CD4-positive, alpha-beta T cell treated with Interleukin-1 beta for 1 hour (primary cell): ENCODE measurements at regions not wholly inside any gene's neighbourhood (a gene's known extent, or its start where the extent isn't known, plus 50 kb on each side); places are given as distances from the start of the nearest gene placed in this dataset.

Source experiments
- DNase-seq, 2 donors: peaks; one replicate each; pipeline ENCODE4 v3.0.0-alpha.2; 2020 to 2022

DNA sequence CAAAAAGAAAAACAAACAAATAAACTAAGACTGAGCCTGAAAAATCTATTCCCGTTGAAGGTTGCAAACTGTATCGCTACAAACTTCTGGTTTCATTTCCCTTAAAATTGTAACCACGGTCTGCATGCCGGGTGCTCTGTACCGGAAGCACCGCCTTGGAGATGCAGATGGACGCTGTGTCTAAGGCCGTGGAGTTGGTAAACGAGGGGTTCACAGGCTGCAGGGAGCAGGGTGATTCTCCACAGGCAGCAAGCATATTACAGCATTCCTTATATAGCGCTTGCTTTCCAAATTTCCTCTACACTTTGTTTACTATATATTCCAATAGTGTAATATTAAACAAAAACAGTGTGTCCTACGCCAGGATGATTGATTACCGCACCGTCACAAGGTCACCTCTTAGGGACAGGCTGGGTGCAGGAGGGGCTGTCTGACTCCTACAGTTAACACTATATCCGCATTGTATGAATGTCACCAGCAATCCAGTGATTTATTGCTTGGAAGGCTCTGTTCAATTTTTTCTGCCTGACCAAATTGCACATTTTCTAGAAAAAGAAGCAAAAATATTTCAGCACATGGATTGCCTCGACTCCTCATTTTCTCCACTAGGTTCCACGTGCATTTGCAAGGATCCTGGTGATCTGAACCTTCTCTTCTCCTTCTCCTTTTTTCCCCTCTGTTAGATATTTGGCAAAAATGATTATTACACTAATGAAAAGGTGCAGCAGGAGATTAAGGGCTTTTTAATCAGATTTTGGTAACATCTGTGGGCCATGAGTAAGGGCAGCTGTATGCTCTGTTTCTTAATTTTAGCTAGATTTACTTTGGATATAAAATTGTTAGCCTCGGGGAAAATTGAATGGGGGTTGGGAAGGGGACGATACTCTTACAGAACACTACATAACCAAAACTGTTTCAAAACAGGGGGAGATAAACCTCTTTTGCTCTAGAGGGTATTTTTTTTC lies 325.8 kb upstream of the MGMT start:
- DNase-seq: no peak

DNA sequence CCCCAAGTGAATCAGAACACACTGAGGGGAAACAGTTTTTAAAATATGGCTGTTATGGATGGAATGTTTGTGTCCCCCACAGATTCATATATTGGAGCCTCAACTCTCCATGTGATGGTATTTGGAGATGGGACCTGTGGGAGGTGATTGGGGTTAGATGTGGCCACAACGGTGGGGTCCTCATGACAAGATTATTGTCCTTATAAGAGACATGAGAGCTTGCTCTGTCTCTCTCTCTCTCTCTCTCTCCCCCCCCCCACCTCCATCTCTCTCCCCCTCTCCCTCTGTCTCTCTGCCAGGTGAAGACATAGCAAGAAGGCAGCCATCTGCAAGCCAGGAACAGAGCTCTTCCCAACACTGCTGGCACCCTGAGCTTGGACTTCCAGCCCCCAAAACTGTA lies 315.8 kb upstream of the MGMT start:
- no peak for DNase-seq

DNA sequence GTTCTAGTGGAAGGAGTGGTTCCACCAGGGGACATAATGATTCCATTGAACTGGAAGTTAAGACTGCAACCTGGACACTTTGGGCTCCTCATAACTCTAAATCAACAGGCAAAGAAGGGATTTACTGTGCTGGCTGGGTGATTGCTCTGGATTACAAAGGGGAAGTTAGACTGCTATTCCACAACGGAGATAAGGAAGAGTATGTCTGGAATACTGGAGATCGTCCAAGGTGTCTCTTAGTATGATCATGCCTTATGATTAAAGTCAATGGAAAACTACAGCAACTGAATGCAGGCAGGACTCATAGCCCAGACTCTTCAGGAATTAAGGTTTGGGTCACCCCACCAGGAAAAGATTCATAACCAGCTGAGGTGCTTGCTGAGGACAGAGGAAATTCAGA lies 310.6 kb upstream of the MGMT start:
- DNase-seq: no peak

DNA sequence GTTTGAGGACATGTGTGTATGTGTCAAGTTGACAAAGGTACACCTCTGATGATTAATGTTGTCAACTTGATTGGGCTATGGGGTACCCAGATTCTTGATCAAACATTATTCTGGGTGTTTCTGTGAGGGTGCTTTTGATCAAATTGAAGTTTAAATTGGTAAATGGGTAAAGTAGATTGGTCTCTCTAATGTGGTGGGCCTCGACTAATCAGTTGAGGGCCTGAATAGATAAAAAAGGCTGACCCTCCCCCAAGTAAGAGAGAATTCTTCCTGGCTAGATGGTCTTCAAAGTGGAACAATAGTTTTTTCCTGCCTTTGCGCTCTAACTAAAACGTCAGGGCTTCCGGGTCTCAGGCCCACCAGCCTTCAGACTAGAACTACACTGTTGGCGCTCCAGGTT lies 309.9 kb upstream of the MGMT start:
- no peak for DNase-seq

DNA sequence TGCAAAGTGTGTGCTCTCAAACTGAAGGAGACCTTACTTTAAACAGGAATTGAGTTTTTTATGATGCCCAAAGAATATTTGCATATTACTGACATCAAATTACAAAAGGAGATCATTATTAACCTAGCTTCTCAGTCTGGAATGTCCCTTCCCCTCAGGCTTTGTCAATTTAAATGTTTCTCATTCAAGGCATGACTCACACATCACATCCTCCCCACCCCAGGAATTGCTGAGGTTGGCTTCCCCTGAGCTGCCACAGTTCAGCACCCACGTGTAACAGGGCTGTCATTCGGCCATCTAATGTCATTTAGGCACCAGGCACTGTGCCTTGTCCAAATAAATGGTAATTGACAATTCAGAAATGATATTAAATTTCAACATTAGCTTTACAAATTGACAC lies 305.9 kb upstream of the MGMT start:
- no peak for DNase-seq

DNA sequence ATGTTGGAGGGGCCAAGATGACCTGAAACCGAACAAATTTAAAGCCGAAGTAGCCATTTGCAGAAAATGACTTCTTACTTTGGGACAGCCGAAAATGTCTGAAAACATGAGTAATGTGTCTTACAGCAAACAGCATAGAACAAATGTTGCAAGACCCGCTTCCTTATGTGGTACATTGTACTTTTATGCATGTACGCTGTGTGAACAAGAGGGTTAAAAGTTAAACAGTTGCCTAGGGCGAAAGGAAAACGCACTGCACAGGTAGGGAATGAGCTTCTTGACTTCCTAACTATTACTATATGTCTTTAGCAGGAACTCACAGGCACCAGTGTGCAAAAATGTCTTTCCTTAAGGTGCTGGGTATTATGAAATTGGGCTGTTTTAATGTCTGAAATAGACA lies 303.5 kb upstream of the MGMT start:
- DNase-seq: no peak

DNA sequence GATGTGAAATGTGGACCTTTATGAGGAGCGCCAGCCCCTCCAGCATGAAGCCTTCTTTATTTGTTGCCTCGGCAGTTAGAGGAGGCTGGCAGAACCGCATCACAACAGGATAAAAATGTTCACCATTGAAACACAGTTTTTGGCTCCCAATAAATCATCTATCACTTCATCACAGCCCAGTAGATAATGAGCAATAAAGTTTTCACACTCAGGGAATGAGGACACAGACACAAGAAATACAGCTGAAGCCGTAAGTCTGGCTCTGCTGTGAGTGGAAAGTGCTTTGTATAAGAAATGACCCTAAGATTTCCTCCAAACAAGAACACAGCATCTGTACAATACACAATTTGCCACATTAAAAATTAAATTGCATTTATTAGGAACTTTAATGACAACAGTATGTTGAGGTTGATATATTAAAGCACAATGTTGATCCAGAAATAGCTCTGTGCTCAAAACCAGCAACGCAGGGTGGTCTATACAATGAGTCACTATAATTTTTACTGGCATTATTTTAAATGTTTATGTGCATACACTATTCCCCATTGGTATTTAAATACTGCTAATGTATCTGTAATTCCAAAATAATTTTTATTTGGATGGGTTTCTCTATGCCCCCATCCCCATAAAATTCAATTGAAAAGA lies 301.8 kb upstream of the MGMT start:
- DNase-seq: no peak

DNA sequence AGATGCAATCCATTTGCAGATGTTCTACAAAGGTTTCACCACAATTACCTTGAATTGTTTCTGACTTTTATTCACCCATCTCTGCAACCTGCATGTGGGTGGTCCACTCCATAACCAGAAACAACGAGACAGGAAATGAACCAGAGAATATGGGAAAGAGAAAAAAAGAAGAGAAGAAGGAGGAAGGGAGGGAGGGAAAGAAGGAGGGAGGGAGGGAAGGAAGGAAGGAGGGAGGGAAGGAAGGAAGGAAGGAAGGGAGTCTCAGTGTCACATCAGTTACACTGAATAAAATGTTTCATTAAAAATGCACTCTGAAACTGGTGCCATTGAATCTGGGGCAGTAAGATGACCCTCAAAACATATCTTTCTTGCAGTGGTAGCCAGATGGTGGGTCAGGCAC lies 301.3 kb upstream of the MGMT start:
- DNase-seq: no peak

DNA sequence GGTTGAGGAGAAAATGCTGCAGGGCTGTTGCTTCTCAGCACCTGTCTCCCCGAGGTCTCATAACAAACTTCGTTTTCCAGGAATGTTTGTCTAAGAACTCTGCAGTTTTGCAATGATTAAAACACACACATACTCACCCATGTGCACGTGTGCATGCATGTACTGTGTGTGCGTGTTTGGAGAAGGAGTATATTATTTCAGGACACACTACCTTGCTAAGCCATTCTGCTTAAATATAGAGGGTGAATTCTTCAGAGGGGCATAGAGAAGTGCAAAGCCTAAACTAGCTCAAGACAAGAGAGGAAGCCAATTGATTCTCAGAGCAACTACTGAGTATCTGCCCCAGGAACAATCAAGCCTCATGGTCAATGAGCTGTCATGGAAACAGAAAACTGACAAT lies 298.4 kb upstream of the MGMT start:
- DNase-seq: no peak

DNA sequence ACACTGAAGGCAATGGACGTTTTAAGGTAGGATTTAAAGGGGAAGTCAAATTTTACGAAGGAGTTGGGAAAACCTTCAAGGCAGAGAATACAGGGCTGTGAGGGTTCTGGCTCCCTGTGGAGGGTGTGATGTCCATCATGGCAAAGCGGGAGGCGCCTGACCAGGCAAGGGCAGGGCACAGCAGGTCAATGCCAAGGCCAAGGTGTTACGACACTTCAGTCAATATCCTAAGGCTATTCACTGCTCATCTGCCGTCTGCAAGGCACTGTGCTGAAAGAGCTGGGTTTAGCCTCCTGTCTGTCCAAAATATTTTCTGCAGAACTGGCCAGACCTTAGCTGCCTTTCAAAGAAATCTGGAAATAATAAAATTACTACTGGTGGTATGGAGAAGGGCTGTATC lies 297.9 kb upstream of the MGMT start:
- DNase-seq: no peak

DNA sequence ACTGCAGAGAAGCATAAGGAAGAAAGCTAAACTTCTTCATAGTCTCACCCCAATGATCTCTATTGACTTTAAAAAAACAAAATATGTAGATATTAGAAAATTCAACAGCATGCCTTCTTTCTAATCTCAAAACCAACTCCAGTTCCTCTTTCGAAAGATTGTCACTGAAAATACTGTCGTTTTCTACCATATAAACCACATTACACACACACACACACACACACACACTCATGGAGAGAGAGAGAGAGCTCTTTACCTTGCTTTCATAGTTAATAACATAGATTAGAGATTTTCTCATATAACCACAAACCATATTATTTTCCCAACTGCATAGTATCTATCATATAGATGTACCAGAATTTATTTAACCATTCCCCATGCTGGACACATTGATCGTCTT lies 296.2 kb upstream of the MGMT start:
- no peak for DNase-seq

DNA sequence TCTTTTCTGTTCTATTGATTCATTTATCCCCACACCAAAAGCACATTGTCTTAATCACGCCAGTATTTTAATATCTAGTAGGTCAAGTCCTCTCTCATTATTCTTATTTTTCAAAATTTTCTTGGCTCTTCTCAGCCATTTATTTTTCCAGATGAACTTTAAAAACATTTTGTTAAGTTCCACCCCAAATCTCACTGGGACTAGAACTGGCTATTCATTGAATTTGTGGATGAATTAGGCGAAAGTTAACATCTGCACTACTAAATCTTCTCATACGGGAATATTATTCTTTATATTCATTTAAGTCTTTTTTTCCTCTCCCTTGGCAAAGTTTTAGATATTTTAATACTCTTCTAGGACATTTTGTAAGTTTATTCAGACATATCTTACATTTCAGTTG lies 295.2 kb upstream of the MGMT start:
- DNase-seq: no peak

DNA sequence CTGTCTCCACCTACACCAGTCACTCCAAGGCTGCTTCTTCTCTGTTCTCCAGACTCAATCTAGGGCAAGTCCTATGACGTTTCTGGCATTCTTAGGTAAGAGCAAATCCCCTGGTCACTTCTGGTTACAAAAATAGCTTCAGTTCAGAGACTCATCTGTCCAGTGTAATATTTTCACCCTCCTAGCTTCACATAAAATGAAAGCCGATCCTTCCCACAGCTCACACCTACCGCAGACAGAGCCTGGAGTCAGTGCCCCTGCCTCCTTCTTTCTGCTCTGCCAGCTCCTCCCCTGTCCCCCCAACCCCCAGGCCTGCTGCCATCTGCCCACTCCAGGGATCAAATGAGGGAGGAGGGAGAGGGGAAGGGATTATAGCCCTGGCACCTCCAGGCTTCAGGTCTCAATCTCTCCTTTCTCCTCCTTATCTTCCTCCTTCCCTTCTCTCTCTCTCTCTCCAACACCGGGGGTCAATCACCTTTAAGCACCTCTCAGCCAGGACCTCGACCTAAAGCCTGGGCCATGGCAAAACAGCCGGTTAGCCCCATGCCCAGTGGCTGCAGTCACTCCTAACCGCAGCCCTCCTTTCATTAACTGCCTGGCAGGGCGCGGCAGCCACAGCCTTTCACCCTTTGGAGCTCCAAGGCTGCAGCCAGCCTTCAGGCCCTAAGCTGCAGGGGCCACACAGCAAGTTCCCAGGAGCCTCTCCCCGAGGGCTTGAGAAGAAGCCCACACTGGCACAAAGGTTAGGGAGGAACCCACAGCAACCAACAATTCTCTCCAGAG lies 292.6 kb upstream of the MGMT start:
- no peak for DNase-seq

DNA sequence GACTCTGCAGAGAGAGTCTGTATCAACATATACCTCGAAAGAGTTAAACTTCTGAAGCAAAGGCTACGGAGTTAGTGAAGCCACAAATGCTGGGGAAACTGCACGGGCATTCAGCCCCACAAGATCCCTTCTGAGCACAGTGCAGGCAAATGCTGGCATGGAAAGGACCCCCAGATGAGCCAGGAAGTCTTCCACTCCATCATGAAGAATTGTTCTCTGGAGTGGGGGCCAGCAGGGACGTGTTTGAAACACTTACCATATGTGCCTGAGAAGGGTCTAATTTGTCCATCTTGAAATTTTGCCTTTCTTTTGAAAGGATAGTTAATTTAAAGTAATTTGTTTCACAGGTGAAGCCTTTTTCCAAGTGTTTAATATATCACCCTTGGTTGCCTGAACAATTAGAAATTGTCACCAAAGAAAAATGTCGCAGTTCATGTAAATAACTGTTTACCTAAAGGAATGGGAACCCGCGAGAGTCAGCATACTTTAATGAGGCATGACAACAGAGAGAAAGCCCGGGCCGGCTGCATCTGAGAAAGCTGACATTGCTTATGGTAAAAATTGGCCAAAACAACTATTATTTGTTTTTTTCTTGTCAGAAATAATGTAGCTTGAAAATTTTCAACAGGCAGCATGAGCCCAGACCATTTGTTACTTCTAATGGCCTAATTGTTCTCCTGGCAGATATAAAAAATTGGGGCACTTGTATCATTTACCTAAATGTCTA lies 287.6 kb upstream of the MGMT start:
- no peak for DNase-seq

DNA sequence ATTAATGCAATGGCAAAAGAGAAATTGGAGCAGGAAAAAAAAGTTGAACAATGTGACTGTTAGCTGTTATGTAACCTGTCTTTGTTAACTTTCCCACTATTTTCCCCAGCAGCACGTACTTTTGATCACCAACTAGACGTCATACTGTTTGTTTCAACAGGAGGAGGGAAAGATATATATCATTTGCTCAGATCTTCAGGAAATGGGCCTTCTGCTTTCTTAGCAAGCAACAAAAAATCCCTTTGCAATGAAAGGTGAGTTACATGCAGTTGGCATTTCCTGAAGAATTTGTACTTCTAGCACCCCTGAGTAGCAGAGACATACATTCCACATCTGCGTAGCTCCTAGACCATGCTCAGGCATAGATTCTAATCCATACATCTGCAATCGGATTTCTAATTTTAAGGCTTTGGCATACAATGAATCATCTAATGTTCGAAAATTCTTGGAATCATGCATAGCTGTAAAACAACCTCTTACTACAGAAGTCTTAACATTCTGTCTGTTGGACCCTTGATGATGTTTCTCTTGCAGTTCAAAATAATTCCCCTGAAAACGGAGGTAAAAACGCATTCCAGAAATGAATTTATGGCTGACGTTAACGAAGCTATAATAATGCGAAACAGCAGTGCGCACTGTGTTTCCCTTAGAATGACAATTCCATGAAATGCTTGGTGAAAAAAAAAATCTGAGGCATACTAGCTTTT lies 286.9 kb upstream of the MGMT start:
- DNase-seq: no peak

DNA sequence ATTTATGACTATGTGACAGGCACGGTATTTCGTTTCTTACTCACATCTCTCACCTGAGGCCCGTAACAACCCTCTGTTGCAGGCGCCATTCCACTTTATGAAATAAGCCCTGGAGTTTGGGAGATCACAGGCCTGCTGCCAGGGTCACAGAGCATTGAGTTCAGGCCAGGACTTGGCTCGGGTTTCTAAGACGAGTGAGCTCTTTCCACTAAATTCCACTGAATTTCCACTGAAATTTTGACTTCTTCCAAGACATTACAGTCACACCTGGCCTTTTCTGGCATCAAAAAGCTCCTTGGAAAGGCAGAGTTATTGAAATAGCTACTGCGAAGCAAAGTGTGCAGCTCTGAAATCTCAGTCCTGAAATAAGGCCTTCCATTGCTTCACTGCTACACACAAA lies 282.8 kb upstream of the MGMT start:
- DNase-seq: no peak

DNA sequence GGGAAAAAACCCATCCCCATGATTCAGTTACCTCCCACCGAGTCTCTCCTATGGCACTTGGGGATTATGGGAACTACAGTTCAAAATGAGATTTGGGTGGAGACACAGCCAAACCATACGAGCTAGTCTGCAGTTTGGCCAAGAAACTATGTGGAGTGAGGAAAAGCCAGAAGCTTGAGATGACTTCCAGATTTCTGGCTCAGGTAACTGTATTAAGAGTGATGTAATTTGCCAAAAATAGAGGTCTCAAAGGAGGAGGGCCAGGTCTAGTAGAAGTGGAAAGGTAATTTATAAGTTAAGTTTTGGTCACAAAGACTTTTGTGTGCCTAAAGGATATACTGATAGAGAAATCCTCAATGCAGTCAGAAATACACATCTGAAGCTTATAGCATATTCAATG lies 279.7 kb upstream of the MGMT start:
- DNase-seq: no peak

DNA sequence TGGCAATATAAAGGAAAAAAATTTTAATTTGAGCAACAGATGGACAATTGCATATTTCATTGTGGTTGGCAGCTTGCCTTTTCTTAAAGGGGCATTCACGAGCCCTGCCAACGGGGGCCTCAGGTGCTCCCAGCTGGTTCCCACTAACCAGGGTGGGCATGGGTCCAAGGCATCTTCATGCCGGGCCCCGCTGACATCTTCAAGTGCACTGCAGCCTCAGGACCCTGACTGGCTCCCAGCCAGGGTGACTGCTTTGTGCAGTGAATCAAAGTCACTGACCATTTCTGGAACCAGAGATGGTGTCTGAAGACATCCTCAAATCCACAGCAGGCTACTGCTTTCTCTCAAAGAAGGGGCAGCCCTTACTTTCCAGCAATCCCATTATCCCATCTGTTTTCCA lies 275.2 kb upstream of the MGMT start:
- no peak for DNase-seq

DNA sequence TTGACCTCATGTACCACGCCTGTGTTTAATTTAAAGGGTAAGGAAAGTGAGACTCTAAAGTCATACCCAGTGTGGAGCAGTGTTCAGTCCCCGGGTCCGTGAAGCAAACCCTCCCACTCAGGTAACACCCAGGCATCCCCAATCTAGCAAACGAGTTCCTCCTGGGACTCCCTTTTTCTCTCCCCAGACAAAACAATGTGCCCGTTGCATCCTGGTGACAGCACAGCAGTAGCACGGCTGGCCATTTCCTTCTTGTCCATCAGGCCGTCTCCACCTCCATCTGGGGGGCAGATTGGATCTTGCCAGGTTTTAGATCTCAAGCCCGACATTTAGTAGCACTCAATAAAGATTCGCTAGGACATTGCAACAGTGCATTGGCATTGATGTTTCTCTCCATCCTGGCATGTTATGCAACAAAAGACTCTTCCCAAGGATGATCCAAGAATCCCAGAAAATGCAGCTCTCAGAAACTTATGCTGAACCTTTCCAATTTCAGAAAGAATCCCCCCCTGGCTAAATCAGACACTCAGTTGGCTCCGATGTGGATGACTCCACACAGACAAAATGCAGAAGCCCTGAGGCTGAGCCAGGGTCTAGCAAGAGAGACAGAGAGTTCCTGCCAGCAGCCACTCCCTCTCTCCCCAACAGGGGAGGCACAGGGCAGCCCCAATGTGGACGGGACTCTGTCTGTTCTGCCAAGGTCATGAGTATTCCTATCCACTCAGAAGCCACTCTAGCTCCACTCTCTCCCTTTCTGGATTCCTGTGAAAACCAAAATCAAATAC lies 274.5 kb upstream of the MGMT start:
- DNase-seq: no peak

DNA sequence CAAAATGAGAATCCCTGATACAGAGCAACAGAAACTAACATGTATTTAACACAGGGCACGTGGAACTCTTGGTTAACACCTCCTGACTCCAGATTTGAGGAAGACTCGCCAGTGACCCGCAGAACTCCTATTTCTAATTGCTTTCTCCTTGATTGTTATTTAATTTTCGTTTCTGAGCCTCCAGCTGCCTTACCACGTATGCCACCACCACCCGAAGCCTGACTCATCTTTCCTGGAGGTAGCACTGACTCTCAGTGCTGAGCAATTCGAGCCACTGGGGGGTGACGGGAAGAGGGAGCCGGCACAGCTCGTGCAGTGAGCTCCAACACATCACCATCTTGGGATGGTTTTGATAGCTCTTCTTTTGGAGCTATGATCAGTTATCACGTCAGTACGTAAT lies 273.9 kb upstream of the MGMT start:
- no peak for DNase-seq

DNA sequence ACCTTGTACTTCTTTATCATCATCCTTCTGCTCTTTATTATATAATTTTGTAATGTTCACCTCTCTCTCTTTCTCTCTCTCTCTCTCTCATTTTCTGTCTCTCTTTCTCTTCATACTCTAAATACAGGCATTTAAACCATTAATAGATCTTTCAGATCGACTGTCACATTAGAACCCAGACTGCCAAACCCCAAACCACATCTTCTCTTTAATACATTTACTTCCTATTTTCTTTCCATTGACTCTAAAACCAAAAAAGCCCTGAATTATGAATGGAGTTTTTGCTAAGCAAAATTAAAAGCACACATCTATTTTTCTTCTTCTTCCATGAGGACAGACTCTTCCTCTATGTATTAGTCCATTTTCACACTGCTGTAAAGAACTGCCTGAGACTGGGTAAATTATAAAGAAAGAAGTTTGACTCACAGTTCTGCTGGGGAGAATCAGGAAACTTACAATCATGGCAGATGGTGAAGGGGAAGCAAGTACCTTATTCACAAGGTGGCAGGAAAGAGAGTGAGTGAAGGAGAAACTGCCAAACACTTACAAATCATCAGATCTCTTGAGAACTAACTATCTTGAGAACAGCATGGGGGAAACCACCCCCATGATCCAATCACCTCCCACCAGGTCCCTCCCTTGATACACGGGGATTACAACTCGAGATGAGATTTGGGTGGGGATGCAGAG lies 272.7 kb upstream of the MGMT start:
- DNase-seq: no peak
